Choroid plexus epithelial cell (primary cell): ENCODE measurements at regions not wholly inside any gene's neighbourhood (a gene's known extent, or its start where the extent isn't known, plus 50 kb on each side); places are given as distances from the start of the nearest gene placed in this dataset.

Experiments used
- DNase-seq: peaks from one replicate; pipeline ENCODE4 v3.0.0-alpha.2; 2010; ENCODE audit warnings: low read depth
- H3K4me3 ChIP-seq: 2 replicates; pipeline ENCODE4 v1.5.1; 2011; ENCODE audit warnings: low read depth, mild to moderate bottlenecking, control low read depth, low read length, moderate library complexity
- TF ChIP-seq, protein P1 (sequence below): conservative IDR thresholded peaks from 2 replicates; pipeline ENCODE4 v1.5.1; 2011; ENCODE audit warnings: low read depth, mild to moderate bottlenecking, control low read depth, inconsistent platforms, low read length, moderate library complexity

DNA sequence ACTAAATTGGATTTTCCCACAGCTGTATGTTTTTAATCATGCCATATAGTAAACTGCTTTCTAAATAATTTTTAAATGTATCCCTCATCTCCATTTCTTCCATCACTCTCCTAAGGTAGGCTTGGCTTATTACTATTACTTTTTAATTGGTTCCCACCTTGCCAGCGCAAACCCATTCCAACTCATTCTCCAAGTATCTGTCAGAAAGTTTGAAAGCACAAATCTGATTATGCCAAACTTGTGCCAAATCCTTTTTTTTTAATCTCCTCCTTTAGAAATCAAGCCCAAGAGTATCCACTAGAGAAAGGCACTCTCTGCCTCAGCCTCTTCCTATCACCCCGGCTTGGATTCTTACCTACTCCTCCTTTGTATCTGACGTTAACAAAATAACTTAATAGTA, 784.5 kb downstream of the TBL1XR1 start:
- TF ChIP-seq, protein P1, sequence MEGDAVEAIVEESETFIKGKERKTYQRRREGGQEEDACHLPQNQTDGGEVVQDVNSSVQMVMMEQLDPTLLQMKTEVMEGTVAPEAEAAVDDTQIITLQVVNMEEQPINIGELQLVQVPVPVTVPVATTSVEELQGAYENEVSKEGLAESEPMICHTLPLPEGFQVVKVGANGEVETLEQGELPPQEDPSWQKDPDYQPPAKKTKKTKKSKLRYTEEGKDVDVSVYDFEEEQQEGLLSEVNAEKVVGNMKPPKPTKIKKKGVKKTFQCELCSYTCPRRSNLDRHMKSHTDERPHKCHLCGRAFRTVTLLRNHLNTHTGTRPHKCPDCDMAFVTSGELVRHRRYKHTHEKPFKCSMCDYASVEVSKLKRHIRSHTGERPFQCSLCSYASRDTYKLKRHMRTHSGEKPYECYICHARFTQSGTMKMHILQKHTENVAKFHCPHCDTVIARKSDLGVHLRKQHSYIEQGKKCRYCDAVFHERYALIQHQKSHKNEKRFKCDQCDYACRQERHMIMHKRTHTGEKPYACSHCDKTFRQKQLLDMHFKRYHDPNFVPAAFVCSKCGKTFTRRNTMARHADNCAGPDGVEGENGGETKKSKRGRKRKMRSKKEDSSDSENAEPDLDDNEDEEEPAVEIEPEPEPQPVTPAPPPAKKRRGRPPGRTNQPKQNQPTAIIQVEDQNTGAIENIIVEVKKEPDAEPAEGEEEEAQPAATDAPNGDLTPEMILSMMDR, result no peak
- no peak overlapping the region for H3K4me3 ChIP-seq
- no peak for DNase-seq

DNA sequence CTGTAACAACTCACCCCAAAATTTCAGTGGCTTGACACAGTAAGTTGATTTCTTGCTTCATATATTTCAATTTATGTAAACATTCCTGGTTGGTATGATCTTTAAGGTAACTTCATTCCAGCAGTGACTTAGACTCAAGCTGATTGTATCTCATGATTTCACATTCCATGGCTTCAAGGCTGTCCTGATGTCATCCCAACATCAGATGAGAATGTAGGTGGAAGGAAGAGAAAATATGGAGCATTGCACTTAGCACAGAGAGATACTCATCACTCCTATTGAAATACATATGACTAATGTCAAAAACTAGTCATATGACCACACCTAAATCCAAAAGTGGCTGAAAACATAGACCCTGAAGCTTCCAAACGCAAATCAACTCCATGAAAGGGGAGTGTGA, 793.8 kb downstream of the TBL1XR1 start:
- H3K4me3 ChIP-seq, result no peak overlapping the region
- TF ChIP-seq, protein P1, result no peak
- no peak for DNase-seq

DNA sequence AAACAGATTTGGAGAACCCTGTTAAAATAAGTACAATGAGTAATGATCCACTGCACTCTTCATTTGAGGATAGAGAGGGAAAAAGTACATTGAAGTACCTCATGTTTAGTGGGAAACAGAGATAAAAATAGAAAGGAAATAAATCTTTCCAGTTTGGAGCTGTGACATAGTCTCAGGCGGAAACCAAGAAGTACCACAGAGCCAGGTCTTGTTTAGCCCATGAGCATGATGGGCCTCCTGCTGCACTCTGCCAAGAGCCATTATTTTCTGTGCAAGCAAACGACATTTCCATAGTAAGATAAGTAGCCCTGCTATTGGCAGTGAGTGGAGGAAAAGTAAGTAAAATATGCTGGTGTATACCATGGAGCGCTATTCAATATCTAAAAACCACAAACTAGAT, 796.1 kb downstream of the TBL1XR1 start:
- TF ChIP-seq, protein P1, result no peak
- DNase-seq, result no peak
- H3K4me3 ChIP-seq, result no peak overlapping the region

DNA sequence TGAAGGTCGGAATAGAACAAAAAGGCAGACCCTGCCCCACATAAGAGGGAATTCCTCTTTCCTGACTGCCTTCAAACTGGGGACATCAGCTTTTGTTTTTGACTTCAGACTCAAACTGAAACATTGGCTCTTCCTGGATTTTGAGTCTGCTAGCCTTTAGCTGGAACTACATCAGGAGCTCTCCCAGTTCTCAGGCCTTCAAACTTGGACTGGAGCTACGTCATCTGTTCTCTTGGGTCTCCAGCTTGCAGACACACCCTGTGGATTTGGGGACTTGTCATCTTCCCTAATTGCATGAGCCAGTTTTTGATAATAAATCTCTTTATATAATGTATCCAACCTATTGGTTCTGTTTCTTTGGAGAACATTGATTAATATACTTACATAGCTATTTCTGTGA, 798.1 kb downstream of the TBL1XR1 start:
- no peak for DNase-seq
- TF ChIP-seq, protein P1, result no peak
- H3K4me3 ChIP-seq, result no peak overlapping the region

DNA sequence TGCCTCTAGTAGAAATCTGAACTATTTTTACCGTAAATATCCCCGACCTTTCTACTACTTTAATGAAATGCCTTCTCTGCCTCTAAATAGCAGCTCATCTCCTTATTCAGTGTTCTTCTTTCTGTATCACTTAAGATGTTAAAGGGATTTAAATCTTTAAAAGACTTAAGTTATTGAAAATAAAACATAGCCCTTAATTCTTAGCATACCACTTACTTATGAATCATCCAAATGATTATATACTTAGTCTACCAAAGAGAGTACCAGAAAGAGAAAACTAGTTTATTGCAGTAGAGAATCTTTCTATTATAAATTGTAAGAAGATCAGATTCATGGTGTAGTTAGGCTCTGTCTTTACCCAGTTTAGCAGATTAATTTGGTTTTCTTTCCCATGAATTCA, 802.0 kb downstream of the TBL1XR1 start:
- TF ChIP-seq, protein P1, result no peak
- no peak for DNase-seq

DNA sequence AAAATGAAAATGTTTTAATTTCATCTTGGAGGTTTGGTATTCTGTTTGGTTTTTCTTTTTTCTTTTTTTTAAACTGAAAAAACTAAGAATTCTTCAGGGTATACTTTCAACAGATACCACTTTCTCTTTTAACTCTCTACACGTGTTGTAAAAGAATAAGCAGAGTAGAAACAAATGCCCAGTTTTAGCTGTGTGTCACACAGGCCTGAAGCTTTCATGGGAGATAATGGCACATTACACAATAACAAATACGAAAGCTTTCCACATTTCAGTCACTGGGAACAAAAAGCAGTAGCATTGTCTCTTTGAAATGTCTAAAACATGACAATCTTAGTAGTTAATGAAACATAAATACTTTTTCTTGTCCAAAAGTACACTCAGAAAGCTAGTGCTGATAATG, 818.5 kb downstream of the TBL1XR1 start:
- TF ChIP-seq, protein P1, result no peak

More for the DNA sequence above, 802.0 kb downstream of the TBL1XR1 start:
- H3K4me3 ChIP-seq, result no peak overlapping the region

DNA sequence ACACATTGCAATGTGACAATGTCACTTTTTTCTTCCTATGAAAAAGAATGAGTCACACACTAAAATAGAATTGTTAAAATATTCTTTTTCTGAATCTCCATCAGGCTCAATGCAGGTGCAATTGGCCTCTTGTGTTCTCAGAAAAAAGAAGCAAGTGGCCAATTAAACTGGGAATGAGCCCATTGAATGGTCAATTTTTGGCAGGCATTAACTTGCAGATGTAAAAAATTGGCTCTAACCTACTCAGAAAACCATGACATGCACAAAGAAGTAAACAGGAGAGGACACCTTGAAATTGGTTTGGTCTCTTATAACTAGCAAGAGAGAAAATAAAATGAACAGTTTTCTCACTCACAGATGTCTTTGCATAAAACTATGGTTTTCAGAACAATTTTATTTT, 820.8 kb downstream of the TBL1XR1 start:
- H3K4me3 ChIP-seq, result no peak overlapping the region
- no peak for DNase-seq
- TF ChIP-seq, protein P1, result no peak

More for the DNA sequence above, 818.5 kb downstream of the TBL1XR1 start:
- no peak overlapping the region for H3K4me3 ChIP-seq
- DNase-seq, result no peak
